HEK293T (cell line): ENCODE measurements at regions not wholly inside any gene's neighbourhood (a gene's known extent, or its start where the extent isn't known, plus 50 kb on each side); places are given as distances from the start of the nearest gene placed in this dataset.

Source experiments
- CTCF ChIA-PET: fragments of 350-600 bp; formaldehyde crosslinking; extraction: SDS; loops from one replicate; lab custom pipeline; 2021; ENCODE audit warnings: antibody characterized with exemption, inconsistent platforms; lab: Yijun Ruan, JAX
- POLR2A ChIA-PET: fragments of 350-600 bp; formaldehyde crosslinking; extraction: SDS; loops from one replicate; lab custom pipeline; 2020; ENCODE audit warnings: antibody characterized with exemption, inconsistent platforms; lab: Yijun Ruan, JAX
- DNase-seq: peaks from one replicate; pipeline ENCODE4 v3.0.0; 2012; ENCODE audit warnings: mixed read lengths; ENCODE audit errors: extremely low spot score
- ARNT ChIP-seq: fragments of 450-650 bp; IDR thresholded peaks from 2 replicates; pipeline ENCODE4 v1.6.1; 2017; ENCODE audit warnings: mild to moderate bottlenecking
- BHLHE40 ChIP-seq: fragments of 450-650 bp; IDR thresholded peaks from 2 replicates; pipeline ENCODE4 v1.6.1; 2016; ENCODE audit warnings: mild to moderate bottlenecking, moderate library complexity, borderline replicate concordance
- CTBP1 ChIP-seq: fragments of 450-650 bp; IDR thresholded peaks from 2 replicates; pipeline ENCODE4 v1.6.1; 2016; ENCODE audit warnings: borderline replicate concordance
- ELF4 ChIP-seq: fragments of 450-650 bp; IDR thresholded peaks from 2 replicates; pipeline ENCODE4 v1.6.1; 2017; ENCODE audit warnings: antibody characterized with exemption
- FOXA1 ChIP-seq: fragments of 450-650 bp; IDR thresholded peaks from 2 replicates; pipeline ENCODE4 v1.6.1; 2016; ENCODE audit warnings: mild to moderate bottlenecking
- FOXK2 ChIP-seq: fragments of 450-650 bp; IDR thresholded peaks from 2 replicates; pipeline ENCODE4 v1.6.1; 2016; ENCODE audit warnings: mild to moderate bottlenecking
- FOXM1 ChIP-seq: fragments of 450-650 bp; IDR thresholded peaks from 2 replicates; pipeline ENCODE4 v1.6.1; 2017; ENCODE audit warnings: mild to moderate bottlenecking, borderline replicate concordance
- HDGF ChIP-seq: fragments of 450-650 bp; IDR thresholded peaks from 2 replicates; pipeline ENCODE4 v1.6.1; 2017; ENCODE audit warnings: antibody characterized with exemption, borderline replicate concordance
- L3MBTL2 ChIP-seq: fragments of 450-650 bp; conservative IDR thresholded peaks from 2 replicates; pipeline ENCODE4 v1.6.1; 2016; ENCODE audit warnings: mild to moderate bottlenecking
- LEF1 ChIP-seq: fragments of 450-650 bp; IDR thresholded peaks from 2 replicates; pipeline ENCODE4 v1.6.1; 2017; ENCODE audit warnings: mild to moderate bottlenecking, borderline replicate concordance
- NFRKB ChIP-seq: fragments of 450-650 bp; IDR thresholded peaks from 2 replicates; pipeline ENCODE4 v1.6.1; 2016; ENCODE audit warnings: mild to moderate bottlenecking, moderate library complexity
- PKNOX1 ChIP-seq: fragments of 450-650 bp; IDR thresholded peaks from 2 replicates; pipeline ENCODE4 v1.6.1; 2016
- SP1 ChIP-seq: fragments of 450-650 bp; IDR thresholded peaks from 2 replicates; pipeline ENCODE4 v1.6.1; 2017
- SUZ12 ChIP-seq: fragments of 450-650 bp; IDR thresholded peaks from 2 replicates; pipeline ENCODE4 v1.6.1; 2016; ENCODE audit warnings: mild to moderate bottlenecking
- TARDBP ChIP-seq: fragments of 450-650 bp; IDR thresholded peaks from 2 replicates; pipeline ENCODE4 v1.6.1; 2016
- ZNF384 ChIP-seq: fragments of 450-650 bp; IDR thresholded peaks from 2 replicates; pipeline ENCODE4 v1.6.1; 2016

DNA sequence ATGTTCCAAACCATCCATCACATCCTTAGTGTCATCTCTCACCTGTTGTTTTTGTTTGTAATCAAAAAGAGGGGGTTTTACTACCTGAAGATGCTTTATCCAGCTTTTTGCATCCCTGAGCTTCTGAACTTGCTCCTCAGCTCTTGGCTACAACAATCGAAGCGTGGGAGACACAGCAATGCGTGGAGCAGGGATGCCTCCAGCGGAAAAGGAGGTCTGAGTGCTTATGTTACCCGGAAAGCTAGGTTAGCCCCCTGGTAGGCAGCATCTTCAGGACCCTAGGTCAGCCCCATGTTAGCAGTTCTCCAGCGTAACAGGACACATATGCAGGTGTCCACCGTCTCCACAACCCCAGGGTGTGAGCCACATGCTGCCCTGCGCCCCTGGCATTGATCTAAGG lies 141.5 kb downstream of the RRAGC start:
- POLR2A ChIA-PET, result no interaction called here

DNA sequence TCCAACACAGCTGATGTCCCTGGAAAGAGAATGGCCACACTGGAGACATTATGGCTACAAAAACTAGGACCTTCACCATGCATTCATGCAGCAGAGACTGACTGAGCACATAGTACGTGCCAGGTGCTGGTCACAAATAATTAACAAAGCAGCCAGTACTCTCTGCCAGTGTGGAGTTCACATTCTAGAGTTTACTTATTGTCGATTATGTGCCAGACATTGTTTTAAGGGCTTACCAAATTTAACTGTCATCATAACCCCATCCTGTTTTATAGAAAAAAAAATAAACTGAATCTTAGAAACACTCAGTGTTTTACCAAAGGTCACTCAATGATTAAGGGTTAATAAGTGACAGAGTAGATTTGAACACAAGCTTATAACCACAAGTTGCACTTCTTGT lies 143.3 kb downstream of the RRAGC start:
- POLR2A ChIA-PET, result no interaction called here
- TF ChIP-seq LEF1, result no peak
- no peak for TF ChIP-seq TARDBP
- DNase-seq, result no peak
- CTCF ChIA-PET, result no interaction called here

More for the DNA sequence above, 141.5 kb downstream of the RRAGC start:
- TF ChIP-seq ZNF384, result no peak
- no peak for TF ChIP-seq FOXM1
- no peak for TF ChIP-seq LEF1
- TF ChIP-seq FOXA1, result no peak
- TF ChIP-seq HDGF, result no peak
- no peak for TF ChIP-seq SUZ12
- no peak for TF ChIP-seq L3MBTL2
- CTCF ChIA-PET, result no interaction called here
- DNase-seq, result no peak

- TF ChIP-seq L3MBTL2 (no peak), LEF1 (no peak), ELF4 (no peak), BHLHE40 (no peak), NFRKB (no peak), SUZ12 (no peak), ARNT (no peak)
- ChIA-PET POLR2A (no interaction called here), CTCF (no interaction called here)
- DNase-seq, result no peak
Measured at GRCh38 chr1:38715415-38715814, 144.2 kb downstream of the RRAGC start.

DNA sequence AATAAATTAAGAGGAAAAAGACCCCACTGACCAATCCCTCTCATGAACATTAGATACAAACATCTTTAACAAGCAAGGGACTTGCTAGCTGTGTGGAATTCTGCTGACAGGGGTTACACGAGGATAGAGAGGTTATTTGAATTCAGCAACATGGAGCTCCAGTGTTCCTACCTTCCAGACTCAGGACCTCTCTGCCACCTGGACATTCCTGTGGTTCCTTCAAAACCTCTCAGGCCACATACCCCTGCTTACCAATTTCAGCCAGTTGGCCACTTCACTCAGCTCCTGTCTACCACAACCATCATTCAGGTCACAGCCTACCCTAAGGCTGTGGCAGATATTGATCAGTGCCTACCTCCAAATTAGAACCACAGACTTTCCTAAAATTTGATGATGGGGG lies 147.5 kb downstream of the RRAGC start:
- no peak for TF ChIP-seq ZNF384
- no peak for TF ChIP-seq NFRKB
- TF ChIP-seq SP1, result no peak
- no peak for TF ChIP-seq FOXA1
- no peak for TF ChIP-seq FOXK2
- no peak for TF ChIP-seq CTBP1
- TF ChIP-seq L3MBTL2, result no peak
- TF ChIP-seq SUZ12, result no peak
- TF ChIP-seq FOXM1, result no peak
- TF ChIP-seq LEF1, result no peak
- no peak for TF ChIP-seq BHLHE40
- TF ChIP-seq ARNT, result no peak
- no peak for TF ChIP-seq PKNOX1
- DNase-seq, result no peak
- ChIA-PET CTCF (no interaction called here), POLR2A (no interaction called here)

- ChIA-PET CTCF (no interaction called here), POLR2A (no interaction called here)
- TF ChIP-seq CTBP1 (no peak), NFRKB (no peak), BHLHE40 (no peak), FOXA1 (no peak), SP1 (no peak), SUZ12 (no peak), ELF4 (no peak), HDGF (no peak), L3MBTL2 (no peak), FOXM1 (no peak), FOXK2 (no peak), ZNF384 (no peak), ARNT (no peak), LEF1 (no peak), TARDBP (no peak), PKNOX1 (no peak)
- no peak for DNase-seq
Measured at GRCh38 chr1:38708701-38709258, 150.8 kb downstream of the RRAGC start.

DNA sequence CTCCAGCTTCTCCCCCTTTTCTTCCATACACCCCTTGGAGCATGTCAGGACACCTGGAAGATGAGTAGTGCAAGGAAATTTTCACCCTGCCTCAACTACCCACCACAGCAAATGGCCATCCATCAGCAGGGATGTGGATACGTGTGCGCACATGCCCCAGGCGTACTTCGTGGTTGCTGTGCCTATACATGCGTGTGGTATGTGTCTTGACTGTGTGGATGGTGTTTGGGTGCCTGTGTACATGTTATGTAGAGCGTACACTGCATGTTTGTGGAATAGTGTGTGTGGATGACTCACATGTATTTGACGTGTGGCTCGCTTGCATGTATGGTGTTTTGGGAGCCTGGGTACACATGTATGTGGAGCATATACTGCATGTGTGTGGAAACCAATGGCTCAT lies 158.5 kb downstream of the RRAGC start:
- DNase-seq, result no peak
- no peak for TF ChIP-seq SUZ12
- TF ChIP-seq CTBP1, result no peak
- no peak for TF ChIP-seq ELF4
- TF ChIP-seq BHLHE40, result no peak
- TF ChIP-seq FOXM1, result no peak
- TF ChIP-seq PKNOX1, result no peak
- TF ChIP-seq HDGF, result no peak
- ChIA-PET POLR2A (no interaction called here), CTCF (no interaction called here)

- no peak for DNase-seq
- TF ChIP-seq NFRKB, result no peak
- no peak for TF ChIP-seq FOXM1
- no peak for TF ChIP-seq CTBP1
- TF ChIP-seq SP1, result no peak
- no peak for TF ChIP-seq TARDBP
- TF ChIP-seq HDGF, result no peak
- TF ChIP-seq BHLHE40, result no peak
- TF ChIP-seq ZNF384, result no peak
- TF ChIP-seq ELF4, result no peak
- no peak for TF ChIP-seq SUZ12
- no peak for TF ChIP-seq LEF1
- ChIA-PET CTCF (no interaction called here), POLR2A (no interaction called here)
Measured at GRCh38 chr1:38700077-38700470, 159.5 kb downstream of the RRAGC start.
